GM18951 (cell line): ENCODE measurements at regions not wholly inside any gene's neighbourhood (a gene's known extent, or its start where the extent isn't known, plus 50 kb on each side); places are given as distances from the start of the nearest gene placed in this dataset.
"Not testable (repeated sequence)": the region's sequence is repeated elsewhere in the genome, so short reads cannot be mapped to it uniquely, and the experiment has no call there.

ENCODE experiments used
- POLR2A ChIP-seq: IDR thresholded peaks from 4 replicates; pipeline ENCODE4 v1.6.1; 2011; ENCODE audit warnings: mild to moderate bottlenecking; ENCODE audit not compliant: insufficient read length, insufficient read depth; ENCODE audit errors: extremely low read depth
- in situ Hi-C: fragments of 300-500 bp; cut with MboI; formaldehyde crosslinking; loops from one replicate; pipeline ENCODE4 v1.12.0; 2022; ENCODE audit warnings: low sequenced_read_pairs, mixed read lengths, inconsistent platforms; ENCODE audit not compliant: unreplicated experiment

GRCh38 chr6:140772576-140772975 lies 1360.1 kb upstream of the GJE1 start:
- TF ChIP-seq POLR2A: no peak
- in situ Hi-C loops: no loop called here

GRCh38 chr6:140768133-140768532 lies 1364.6 kb upstream of the GJE1 start:
- in situ Hi-C loops: no loop called here
- no peak for TF ChIP-seq POLR2A

DNA sequence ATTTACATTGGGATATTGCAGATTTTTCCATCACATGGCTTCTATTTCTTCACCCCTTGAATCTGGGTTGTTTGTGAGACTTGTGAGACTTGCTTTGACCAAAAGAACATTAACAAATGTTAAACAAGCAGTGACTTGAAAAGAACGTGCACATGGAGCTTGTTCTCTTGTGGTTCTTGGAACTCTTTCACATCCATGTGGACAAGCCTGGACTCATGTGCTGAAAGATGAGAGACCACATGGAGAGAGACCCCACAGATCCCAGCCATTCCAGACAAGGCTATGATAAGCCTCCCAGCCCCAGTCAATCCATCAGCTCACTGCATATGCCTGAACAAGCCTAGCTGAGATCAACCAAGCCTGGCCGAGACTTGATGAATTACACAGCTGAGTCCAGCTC lies 1365.7 kb upstream of the GJE1 start:
- in situ Hi-C loops: no loop called here
- no peak for TF ChIP-seq POLR2A

- no peak for TF ChIP-seq POLR2A
- in situ Hi-C loops: no loop called here
Measured at GRCh38 chr6:140758169-140758877, 1374.4 kb upstream of the GJE1 start.

DNA sequence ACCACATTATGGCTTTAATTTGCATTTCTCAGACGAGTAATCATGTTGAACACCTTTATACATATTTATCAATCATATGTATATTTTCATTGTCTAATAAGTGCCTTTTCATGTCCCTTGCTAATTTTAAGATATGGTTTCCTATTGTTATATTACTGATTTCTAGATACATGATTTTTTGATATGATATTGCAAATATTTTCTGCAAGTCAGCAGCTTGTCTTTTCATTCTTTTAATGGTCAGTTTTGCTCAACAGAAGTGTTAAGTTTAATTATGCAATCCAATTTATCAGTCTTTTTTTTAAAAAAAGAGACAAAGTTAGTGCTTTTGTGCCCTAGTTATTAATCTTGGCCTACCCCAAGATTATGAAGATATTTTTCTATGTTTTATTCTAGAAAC lies 1377.8 kb upstream of the CITED2 start:
- TF ChIP-seq POLR2A: no peak
- in situ Hi-C loops: no loop called here

DNA sequence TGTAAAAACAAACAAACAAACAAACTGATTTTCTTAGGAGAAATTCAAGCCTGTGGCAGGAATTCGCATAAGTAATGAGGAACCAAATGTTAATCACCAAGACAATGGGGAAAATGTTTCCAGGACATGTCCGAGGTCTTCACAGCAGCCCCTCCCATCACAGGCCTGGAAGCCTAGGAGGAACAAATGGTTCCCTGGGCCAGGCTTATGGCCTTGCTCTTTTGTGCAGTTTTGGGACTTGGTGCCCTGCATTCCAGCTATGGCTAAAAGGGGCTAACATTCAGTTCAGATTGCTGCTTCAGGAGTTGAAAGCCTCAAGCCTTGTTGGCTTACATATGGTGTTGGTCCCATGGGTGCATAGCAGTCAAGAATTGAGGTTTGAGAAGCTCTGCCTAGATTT lies 1372.7 kb upstream of the CITED2 start:
- in situ Hi-C loops: no loop called here
- no peak for TF ChIP-seq POLR2A

GRCh38 chr6:140744659-140745320 lies 1370.3 kb upstream of the CITED2 start:
- in situ Hi-C loops: no loop called here
- no peak for TF ChIP-seq POLR2A

DNA sequence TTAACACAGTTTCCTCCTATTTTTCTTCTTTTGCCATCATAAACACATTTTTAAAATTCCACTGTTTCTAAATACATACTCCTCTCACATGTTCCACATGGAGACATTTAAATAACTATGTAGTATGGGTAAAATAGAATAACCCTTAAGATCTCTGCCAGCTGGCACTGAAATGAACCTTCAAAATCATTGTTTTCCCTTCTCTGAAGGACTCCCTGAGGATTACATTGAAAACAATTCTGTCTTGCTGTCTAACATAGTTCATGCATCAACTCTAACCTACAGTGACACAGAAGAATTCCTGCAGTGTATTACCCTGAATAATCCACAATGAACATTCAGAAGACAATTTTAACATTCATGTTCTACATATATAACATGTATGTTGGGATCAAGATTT lies 1361.8 kb upstream of the CITED2 start:
- in situ Hi-C loops: no loop called here
- TF ChIP-seq POLR2A: no peak

DNA sequence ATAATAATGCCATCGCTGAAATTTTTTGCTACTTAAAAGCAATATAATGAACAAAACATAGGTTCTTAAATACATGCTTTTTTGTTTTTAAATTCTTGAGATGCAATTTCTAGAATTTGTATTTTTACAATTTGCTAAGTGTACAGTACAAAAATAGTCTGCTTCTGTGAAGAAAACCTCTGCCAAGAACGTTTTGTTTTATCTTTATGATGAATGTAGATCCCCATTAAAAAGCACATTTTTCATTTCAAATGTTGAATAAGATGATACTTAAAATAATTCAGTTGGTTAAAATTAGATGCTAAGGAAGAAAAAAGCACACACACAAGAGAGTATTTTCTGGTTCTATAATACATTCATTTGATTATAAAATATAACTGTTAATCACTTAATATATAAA lies 1358.5 kb upstream of the CITED2 start:
- in situ Hi-C loops: no loop called here
- TF ChIP-seq POLR2A: no peak

DNA sequence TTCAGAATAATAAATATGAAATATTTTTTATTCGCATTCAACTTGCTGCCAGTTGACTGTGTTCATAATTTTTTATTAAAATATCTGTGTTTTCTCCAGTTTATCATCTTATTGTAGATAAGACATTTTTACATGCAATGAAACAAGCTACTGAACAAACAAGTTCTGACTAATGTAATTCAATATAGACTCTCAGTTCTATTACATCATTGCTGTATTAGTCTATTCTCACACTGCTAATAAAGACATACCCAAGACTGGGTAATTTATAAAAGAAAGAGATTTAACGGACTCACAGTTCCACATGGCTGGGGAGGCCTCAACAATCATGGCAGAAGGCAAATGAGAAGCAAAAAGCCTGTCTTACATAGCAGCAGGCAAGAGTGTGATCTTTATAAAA lies 1357.7 kb upstream of the CITED2 start:
- in situ Hi-C loops: no loop called here
- no peak for TF ChIP-seq POLR2A

GRCh38 chr6:140731741-140732140 lies 1357.3 kb upstream of the CITED2 start:
- TF ChIP-seq POLR2A: no peak
- in situ Hi-C loops: no loop called here

- in situ Hi-C loops: no loop called here
- no peak for TF ChIP-seq POLR2A
Measured at GRCh38 chr6:140729521-140729920, 1355.1 kb upstream of the CITED2 start.

DNA sequence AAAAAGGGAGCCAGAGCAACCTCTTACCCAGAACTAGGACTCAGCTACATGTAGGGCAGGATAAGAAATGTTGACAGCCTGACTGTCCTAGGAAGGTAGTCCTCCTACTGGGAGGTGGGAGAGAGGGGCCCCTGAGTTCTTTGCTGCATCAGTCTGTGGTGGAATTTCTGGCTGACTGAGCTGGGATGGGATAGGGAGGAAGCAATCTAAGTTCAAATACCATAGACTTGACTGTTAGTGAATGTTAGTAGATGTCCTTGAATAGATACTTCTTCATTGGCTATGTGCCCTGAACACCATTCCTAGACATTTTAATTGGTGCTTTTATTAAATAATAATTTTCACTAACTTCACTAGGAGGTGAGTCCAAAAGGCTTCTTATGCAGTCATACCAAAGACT lies 1343.6 kb upstream of the CITED2 start:
- in situ Hi-C loops: no loop called here
- no peak for TF ChIP-seq POLR2A

DNA sequence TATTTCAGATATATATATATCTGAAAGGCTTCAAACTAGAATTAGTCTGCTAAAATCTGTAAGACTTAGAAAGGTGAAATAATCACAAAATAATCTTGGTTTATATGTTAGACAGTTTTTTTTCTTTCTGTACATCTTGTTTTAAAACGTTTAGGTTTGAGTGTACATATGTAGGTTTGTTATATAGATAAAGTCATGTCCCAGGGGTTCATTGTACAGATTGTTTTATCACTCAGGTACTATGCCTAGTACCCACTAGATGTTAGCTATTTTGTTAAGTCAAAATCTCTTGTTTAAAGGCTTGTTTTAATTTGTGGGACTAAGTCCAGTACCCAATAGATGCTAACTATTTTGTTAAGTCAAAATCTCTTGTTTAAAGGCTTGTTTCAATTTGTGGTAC lies 1339.0 kb upstream of the CITED2 start:
- in situ Hi-C loops: no loop called here
- no peak for TF ChIP-seq POLR2A

DNA sequence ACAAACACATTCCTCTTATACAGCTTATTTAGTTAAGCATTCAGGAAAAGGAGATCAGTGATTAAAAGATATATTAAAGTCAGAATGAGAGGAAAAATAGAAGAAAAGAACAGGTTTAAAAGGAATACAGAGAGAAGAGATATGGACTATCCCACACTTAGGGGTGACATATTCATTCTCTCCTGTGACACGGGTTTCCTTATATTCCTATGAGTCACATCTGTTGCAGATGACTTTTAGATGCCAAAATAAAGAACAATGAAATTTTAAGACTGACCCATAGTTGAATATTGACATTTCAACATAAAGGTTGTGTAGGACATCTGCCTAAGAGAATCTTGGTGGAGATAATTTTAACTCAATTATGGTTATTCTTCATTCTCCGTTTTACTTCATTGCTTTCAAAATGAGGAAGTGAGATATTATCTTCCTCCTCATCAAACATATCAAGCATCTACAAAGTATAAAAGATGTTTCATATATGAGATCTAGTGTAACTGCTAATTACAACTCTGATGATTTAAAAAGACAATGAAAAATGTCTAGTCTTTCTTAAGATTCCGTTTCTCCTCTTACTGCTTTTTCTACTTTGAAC lies 1336.7 kb upstream of the CITED2 start:
- TF ChIP-seq POLR2A: no peak
- in situ Hi-C loops: no loop called here

DNA sequence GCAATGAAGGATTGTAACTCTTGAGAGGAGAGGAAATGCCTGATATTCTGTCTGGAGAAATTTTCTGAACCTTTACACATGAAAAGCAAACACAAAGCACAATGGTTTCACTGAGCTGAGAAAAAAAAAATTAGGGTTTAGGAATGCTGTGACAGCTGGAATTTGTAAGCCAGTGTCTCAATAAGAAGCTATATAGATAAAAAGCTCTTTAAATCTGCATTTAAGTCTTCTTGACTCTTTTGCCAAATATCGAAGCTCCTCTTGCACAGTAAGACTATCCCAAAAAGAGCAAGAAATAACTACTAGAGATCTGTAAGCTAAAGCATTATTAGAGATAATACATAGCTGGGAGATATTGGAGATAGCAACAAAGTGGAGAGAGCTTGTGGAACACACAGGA lies 1334.0 kb upstream of the CITED2 start:
- TF ChIP-seq POLR2A: no peak
- in situ Hi-C loops: no loop called here

DNA sequence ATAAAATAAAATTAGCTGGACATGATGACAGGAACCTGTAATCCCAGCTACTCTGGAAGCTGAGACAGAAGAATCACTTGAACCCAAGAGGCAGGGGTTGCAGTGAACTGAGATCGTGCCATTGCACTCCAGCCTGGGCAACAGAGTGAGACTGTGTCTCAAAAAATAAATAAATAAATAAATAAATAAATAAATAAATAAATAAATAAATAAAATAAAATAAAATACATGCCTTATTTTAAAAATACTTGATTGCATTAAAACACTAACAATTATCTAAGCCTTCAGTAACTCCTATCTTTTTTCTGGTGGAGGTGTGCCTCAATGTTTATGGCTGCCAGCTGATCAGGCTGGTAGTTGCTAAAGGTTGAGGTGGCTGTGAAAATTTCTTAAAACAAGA lies 1329.6 kb upstream of the CITED2 start:
- in situ Hi-C loops: not testable (repeated sequence)
